ENCODE measurements at regions not wholly inside any gene's neighbourhood (a gene's known extent, or its start where the extent isn't known, plus 50 kb on each side); places are given as distances from the start of the nearest gene placed in this dataset.
A peak's percentile ranks its signal among the peaks of the same experiment; 100 is the strongest.
"Not testable (repeated sequence)": the region's sequence is repeated elsewhere in the genome, so short reads cannot be mapped to it uniquely, and the experiment has no call there.

DNA sequence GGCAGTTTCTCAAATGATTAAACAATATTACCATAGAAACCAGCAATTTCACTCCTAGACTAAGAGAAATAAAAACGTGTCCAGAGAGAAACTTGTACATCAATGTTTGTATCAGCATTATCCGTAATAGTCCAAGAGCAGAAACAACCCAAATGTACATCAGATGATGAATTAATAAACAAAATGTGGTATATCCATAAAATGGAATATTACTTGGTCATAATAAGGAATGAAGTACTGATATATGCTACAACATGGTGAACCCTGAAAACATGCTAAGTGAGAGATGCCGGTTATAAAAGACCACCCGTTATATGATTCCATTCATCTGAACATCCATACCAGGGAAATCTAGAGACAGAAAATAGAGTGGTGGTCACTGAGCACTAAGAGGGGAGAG lies 167.3 kb upstream of the KCTD7 start:
- H3K9me3 Mint-ChIP-seq; H3K4me3 Mint-ChIP-seq; H3K27me3 Mint-ChIP-seq (ENCODE audit: insufficient read depth); H3K27ac Mint-ChIP-seq; DNase-seq (ENCODE audit: low spot score); H3K36me3 Mint-ChIP-seq (ENCODE audit: low read depth); intact Hi-C loops (cut with micrococcal nuclease): not testable (repeated sequence)
- peaks cover 17% of the 10 kb centered on the region for H3K4me1 Mint-ChIP-seq (ENCODE audit: low read depth)

GRCh38 chr7:66462831-66463230 lies 165.8 kb upstream of the KCTD7 start:
- H3K4me3 Mint-ChIP-seq; DNase-seq (ENCODE audit: low spot score); H3K36me3 Mint-ChIP-seq (ENCODE audit: low read depth); H3K9me3 Mint-ChIP-seq; intact Hi-C loops (cut with micrococcal nuclease); H3K27me3 Mint-ChIP-seq (ENCODE audit: insufficient read depth); H3K27ac Mint-ChIP-seq: not testable (repeated sequence)
- peaks cover 17% of the 10 kb centered on the region for H3K4me1 Mint-ChIP-seq (ENCODE audit: low read depth)

GRCh38 chr7:66464059-66464458 lies 164.6 kb upstream of the KCTD7 start:
- Mint-ChIP-seq H3K4me3 (no peak overlapping the region), H3K36me3 (ENCODE audit: low read depth) (peaks cover 8% of the 10 kb centered on the region), H3K9me3 (peaks cover 8% of the 10 kb centered on the region), H3K4me1 (ENCODE audit: low read depth) (peaks cover 12% of the 10 kb centered on the region), H3K27ac (no peak overlapping the region), H3K27me3 (ENCODE audit: insufficient read depth) (no peaks in the 10 kb centered on the region)
- DNase-seq (ENCODE audit: low spot score) = no peak
- intact Hi-C loops (cut with micrococcal nuclease) = no loop called here

DNA sequence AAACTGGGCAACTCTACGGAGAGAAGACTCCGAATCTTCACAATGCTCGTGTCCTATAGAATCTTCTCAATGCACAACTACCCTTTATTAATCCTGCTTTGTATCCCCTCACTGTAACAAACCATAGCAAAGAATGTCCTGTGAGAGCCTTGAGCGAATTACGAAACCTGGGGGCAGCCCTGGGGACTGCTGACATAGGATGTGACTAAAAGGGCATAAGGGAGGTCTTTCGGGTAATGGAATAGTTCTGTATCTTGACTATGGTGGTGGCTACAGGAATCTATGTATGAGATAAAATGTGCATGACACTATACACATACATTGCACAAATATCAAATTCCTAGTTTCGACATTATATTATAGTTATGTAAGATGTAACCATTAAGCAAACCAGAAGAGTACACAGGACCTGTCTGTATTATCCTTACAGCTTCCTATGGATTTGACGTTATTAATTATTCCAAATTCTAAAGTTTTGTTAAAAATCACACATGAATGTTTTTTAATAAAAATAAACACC lies 162.5 kb upstream of the KCTD7 start:
- Mint-ChIP-seq H3K4me3 (no peak overlapping the region), H3K27me3 (ENCODE audit: insufficient read depth) (no peaks in the 10 kb centered on the region), H3K36me3 (ENCODE audit: low read depth) (peaks cover 4% of the 10 kb centered on the region), H3K4me1 (ENCODE audit: low read depth) (no peaks in the 10 kb centered on the region), H3K9me3 (peaks cover 6% of the 10 kb centered on the region), H3K27ac (no peak overlapping the region)
- intact Hi-C loops (cut with micrococcal nuclease) = no loop called here
- DNase-seq (ENCODE audit: low spot score) = no peak

DNA sequence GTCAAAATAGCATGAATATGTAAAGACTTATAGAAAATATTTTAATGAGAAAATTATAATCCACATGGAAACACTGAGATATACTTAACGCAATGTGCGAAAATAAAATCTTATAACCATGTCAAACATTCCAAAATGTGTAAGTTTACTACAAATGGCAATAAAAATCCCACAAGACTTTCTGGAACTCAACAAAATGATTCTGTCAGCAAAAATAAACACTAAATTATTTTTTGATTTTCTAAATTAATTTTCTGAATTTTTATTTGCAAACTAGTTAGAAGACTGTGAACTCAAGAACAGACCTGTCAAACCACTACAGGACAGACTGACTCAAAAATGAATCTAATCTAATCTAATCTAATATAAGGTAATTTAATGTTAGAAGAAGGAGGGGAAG lies 160.8 kb upstream of the KCTD7 start:
- Mint-ChIP-seq H3K27ac (no peak overlapping the region), H3K4me3 (no peak overlapping the region), H3K4me1 (ENCODE audit: low read depth) (no peaks in the 10 kb centered on the region), H3K36me3 (ENCODE audit: low read depth) (no peaks in the 10 kb centered on the region), H3K9me3 (no peaks in the 10 kb centered on the region), H3K27me3 (ENCODE audit: insufficient read depth) (no peaks in the 10 kb centered on the region)
- intact Hi-C loops (cut with micrococcal nuclease) = no loop called here
- DNase-seq (ENCODE audit: low spot score) = no peak

DNA sequence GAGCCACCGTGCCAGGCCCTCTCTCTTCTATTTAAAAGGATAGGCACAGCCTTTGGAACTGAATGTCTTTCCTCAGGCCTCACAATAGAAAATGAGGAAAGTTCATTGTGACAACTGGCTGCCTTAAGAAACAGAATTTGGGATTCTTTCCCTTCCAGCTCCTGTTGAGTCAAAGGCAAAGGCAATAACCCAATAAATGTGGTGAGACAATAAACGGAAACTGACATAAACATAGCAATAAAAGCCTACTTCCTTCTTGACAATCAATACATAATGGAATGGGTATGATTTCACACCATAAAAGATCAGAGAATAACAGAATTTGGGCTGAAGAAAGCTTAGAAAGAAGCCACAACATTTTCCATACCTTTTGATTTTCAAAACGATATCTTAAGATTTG lies 155.6 kb upstream of the KCTD7 start:
- H3K27me3 Mint-ChIP-seq (ENCODE audit: insufficient read depth); H3K27ac Mint-ChIP-seq; H3K4me1 Mint-ChIP-seq (ENCODE audit: low read depth); H3K4me3 Mint-ChIP-seq; DNase-seq (ENCODE audit: low spot score); intact Hi-C loops (cut with micrococcal nuclease); H3K9me3 Mint-ChIP-seq; H3K36me3 Mint-ChIP-seq (ENCODE audit: low read depth): not testable (repeated sequence)

GRCh38 chr7:66474441-66474840 lies 154.2 kb upstream of the KCTD7 start:
- Mint-ChIP-seq H3K4me3 (no peak overlapping the region), H3K27ac (no peak overlapping the region), H3K36me3 (ENCODE audit: low read depth) (peaks cover 7% of the 10 kb centered on the region), H3K27me3 (ENCODE audit: insufficient read depth) (no peaks in the 10 kb centered on the region), H3K4me1 (ENCODE audit: low read depth) (no peaks in the 10 kb centered on the region), H3K9me3 (no peaks in the 10 kb centered on the region)
- intact Hi-C loops (cut with micrococcal nuclease) = no loop called here
- DNase-seq (ENCODE audit: low spot score) = no peak

GRCh38 chr7:66476056-66476455 lies 152.6 kb upstream of the KCTD7 start:
- H3K9me3 Mint-ChIP-seq; DNase-seq (ENCODE audit: low spot score); H3K27me3 Mint-ChIP-seq (ENCODE audit: insufficient read depth); H3K27ac Mint-ChIP-seq; H3K4me1 Mint-ChIP-seq (ENCODE audit: low read depth); H3K4me3 Mint-ChIP-seq; H3K36me3 Mint-ChIP-seq (ENCODE audit: low read depth); intact Hi-C loops (cut with micrococcal nuclease): not testable (repeated sequence)

GRCh38 chr7:66477822-66478397 lies 150.8 kb upstream of the KCTD7 start:
- intact Hi-C loops (cut with micrococcal nuclease); H3K9me3 Mint-ChIP-seq; H3K4me1 Mint-ChIP-seq (ENCODE audit: low read depth); DNase-seq (ENCODE audit: low spot score); H3K27me3 Mint-ChIP-seq (ENCODE audit: insufficient read depth); H3K27ac Mint-ChIP-seq; H3K4me3 Mint-ChIP-seq: not testable (repeated sequence)
- peaks cover 13% of the 10 kb centered on the region for H3K36me3 Mint-ChIP-seq (ENCODE audit: low read depth)

DNA sequence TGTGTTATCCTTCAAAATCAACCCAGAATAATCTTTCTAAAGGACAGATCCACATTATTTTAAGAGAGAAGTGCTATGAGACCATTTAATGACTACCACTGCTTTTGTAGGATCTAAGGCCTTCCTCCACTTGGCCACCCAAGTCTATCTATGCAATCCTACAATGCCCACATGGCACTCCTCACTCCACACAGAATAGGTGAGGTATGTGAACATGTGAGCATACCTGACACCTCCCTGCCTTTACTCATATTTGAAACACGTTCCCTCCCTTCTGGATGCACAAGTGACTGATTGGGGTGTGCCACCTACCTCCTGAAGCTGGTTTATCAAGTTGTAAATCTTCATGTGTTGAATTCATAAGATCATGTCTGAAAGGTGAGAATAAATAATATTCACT lies 147.5 kb upstream of the KCTD7 start:
- H3K9me3 Mint-ChIP-seq; intact Hi-C loops (cut with micrococcal nuclease); H3K27me3 Mint-ChIP-seq (ENCODE audit: insufficient read depth); DNase-seq (ENCODE audit: low spot score); H3K4me3 Mint-ChIP-seq; H3K4me1 Mint-ChIP-seq (ENCODE audit: low read depth); H3K27ac Mint-ChIP-seq: not testable (repeated sequence)
- H3K36me3 Mint-ChIP-seq (ENCODE audit: low read depth) = peaks cover 15% of the 10 kb centered on the region

GRCh38 chr7:66489065-66489464 lies 139.6 kb upstream of the KCTD7 start:
- H3K4me3 Mint-ChIP-seq; H3K9me3 Mint-ChIP-seq; DNase-seq (ENCODE audit: low spot score); H3K36me3 Mint-ChIP-seq (ENCODE audit: low read depth); H3K27ac Mint-ChIP-seq; intact Hi-C loops (cut with micrococcal nuclease); H3K4me1 Mint-ChIP-seq (ENCODE audit: low read depth); H3K27me3 Mint-ChIP-seq (ENCODE audit: insufficient read depth): not testable (repeated sequence)

DNA sequence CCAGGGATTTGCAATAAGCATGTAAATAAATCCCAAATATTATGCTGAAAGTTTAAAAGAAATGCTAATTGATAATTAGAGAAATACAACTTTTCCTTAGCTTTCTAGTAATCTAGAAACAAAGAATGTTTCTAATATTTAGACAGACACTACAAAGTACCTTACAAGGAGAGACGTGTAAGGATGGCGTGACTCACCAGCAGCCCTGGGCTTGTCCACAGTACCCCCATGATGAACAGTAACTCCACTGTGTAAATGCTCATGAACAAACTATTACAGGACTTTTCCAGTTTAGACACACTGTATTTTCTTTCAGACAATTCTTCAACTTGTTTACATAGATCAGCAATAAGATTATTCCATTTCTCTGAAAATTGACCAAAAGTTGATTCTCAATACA lies 138.9 kb upstream of the KCTD7 start:
- not testable (repeated sequence) for H3K9me3 Mint-ChIP-seq; H3K4me3 Mint-ChIP-seq; H3K27ac Mint-ChIP-seq; H3K27me3 Mint-ChIP-seq (ENCODE audit: insufficient read depth); H3K4me1 Mint-ChIP-seq (ENCODE audit: low read depth); DNase-seq (ENCODE audit: low spot score); H3K36me3 Mint-ChIP-seq (ENCODE audit: low read depth)
- intact Hi-C loops (cut with micrococcal nuclease) = loop anchor here (10.0 kb wide), 2 partner anchors 735 to 1115 kb away; partner anchors contain the start of gene ZNF92

DNA sequence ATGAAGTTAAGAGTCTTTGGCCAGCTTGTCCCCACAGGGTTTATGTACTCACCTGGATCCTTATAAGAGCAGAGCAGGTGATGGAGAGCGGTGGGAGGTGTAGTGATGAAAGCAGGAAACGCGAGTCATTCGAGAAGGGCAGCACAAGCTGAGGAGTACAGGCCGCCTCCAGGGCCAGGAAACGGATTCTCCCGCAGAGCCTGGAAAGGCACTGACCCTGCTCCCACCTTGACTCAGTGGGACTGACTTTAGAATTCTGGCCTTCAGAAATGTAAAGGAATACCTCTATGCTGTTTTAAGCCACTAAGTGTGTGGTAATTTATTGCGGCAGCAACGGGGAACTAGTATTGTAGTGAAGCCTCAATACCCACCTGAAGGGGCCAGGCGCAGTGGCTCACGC lies 137.7 kb upstream of the KCTD7 start:
- not testable (repeated sequence) for DNase-seq (ENCODE audit: low spot score); H3K27ac Mint-ChIP-seq; H3K4me1 Mint-ChIP-seq (ENCODE audit: low read depth); H3K9me3 Mint-ChIP-seq; H3K36me3 Mint-ChIP-seq (ENCODE audit: low read depth); H3K4me3 Mint-ChIP-seq; H3K27me3 Mint-ChIP-seq (ENCODE audit: insufficient read depth)
- intact Hi-C loops (cut with micrococcal nuclease) = loop anchor here (10.0 kb wide), 2 partner anchors 736 to 1116 kb away; partner anchors contain the start of gene ZNF92

- not testable (repeated sequence) for H3K27me3 Mint-ChIP-seq (ENCODE audit: insufficient read depth); DNase-seq (ENCODE audit: low spot score); H3K4me1 Mint-ChIP-seq (ENCODE audit: low read depth); H3K9me3 Mint-ChIP-seq; H3K36me3 Mint-ChIP-seq (ENCODE audit: low read depth)
- Mint-ChIP-seq H3K27ac (peak overlapping the region; percentile 70), H3K4me3 (peak overlapping the region; percentile 89)
- intact Hi-C loops (cut with micrococcal nuclease) = loop anchor here (2.0 to 10.0 kb wide), 4 partner anchors 502 to 1118 kb away; partner anchors contain the start of genes GUSB, SBDS and ZNF92
Measured at GRCh38 chr7:66492405-66492804, 136.3 kb upstream of the KCTD7 start.

All from activated T-helper 1 cell treated with anti-CD3 and anti-CD28 coated beads, Interleukin-12 subunit alpha, Interleukin-12 subunit beta, Interleukin-2, Interleukin-4 antibody, amounts not matched to agents 30 ng/mL and 10 ng/mL and 1 ng/mL, durations not matched to agents 14 hours and 24 hours and 36 hours (primary cell).